Uterus (tissue), 2 donors: ENCODE measurements at regions not wholly inside any gene's neighbourhood (a gene's known extent, or its start where the extent isn't known, plus 50 kb on each side); places are given as distances from the start of the nearest gene placed in this dataset.

ENCODE experiments used
- CTCF ChIP-seq, 4 experiments: fragments of 200-600 bp in 2 of 4; fragments of 450-650 bp in 2 of 4; sonication (generic) in 2 of 4; IDR thresholded peaks; one replicate each; pipeline ENCODE4 v1.5.1; 2016 to 2019; ENCODE audit warnings: antibody characterized with exemption in 4 of 4, mild to moderate bottlenecking in 2 of 4, moderate library complexity in 1 of 4
- POLR2A ChIP-seq, 2 donors: fragments of 450-650 bp; IDR thresholded peaks; one replicate each; pipeline ENCODE4 v1.6.1; 2016; ENCODE audit warnings: antibody characterized with exemption in 2 of 2, mild to moderate bottlenecking in 1 of 2, moderate library complexity in 1 of 2

- TF ChIP-seq POLR2A (IDR thresholded peaks at IDR 0.05) (no peak), CTCF (IDR thresholded peaks at IDR 0.05) (no peak)
Observed at GRCh38 chr2:48108455-48108854, 202.2 kb upstream of the FBXO11 start.
